Renal pelvis (tissue), 1 donor: ENCODE measurements at regions not wholly inside any gene's neighbourhood (a gene's known extent, or its start where the extent isn't known, plus 50 kb on each side); places are given as distances from the start of the nearest gene placed in this dataset.
"Not testable (repeated sequence)": the region's sequence is repeated elsewhere in the genome, so short reads cannot be mapped to it uniquely, and the experiment has no call there.

Source experiments
- DNase-seq: peaks from one replicate; pipeline ENCODE4 v3.0.0-alpha.2; 2013

DNA sequence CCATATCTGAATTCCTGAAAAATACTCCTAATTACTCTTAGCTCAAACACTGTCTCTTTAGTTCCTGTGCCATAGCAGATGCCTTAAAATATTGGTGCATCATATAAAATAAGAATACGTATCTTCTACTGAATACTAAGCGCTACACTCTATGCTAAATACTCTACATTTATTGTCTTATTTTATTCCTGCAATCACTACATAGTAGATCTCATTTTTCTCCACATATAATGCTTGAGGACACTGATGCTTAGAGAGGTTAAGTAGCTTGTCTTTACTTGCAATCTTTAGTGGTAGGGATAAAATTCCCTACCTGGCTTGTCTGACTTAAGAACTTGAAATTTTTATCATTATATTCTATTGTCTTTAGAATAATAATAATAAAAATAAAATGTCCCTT, 137.3 kb upstream of the SETBP1 start:
- DNase-seq: no peak

DNA sequence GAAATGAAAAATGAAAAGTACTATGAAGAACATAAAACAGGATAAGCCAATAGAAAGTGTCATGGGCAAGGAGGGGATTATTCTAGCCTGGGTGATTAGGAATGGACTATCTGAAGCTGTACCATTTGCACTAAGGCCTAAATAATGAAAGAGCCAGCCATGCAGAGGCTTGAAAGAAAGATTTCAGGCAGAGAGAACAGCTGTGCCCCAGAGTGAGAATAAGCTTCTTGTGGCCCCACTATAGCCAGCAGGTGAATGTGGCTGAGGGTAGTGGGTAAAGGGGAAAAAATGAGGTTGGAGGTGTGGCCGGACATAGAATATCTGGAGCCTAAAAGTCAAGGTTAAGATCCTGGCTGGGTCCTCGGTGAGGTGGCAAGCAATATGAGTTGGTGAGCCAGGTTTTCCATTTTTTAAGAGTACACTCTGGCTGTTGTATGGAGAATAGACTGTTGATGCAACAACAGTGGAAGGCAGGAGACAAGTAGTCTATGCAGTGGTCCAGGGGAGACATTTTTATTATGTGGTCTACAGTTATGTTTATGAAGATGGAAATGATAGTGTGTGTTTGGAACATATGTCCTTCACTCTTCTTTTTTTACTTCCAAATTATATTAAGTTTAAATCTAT, 135.2 kb upstream of the SETBP1 start:
- DNase-seq: no peak

DNA sequence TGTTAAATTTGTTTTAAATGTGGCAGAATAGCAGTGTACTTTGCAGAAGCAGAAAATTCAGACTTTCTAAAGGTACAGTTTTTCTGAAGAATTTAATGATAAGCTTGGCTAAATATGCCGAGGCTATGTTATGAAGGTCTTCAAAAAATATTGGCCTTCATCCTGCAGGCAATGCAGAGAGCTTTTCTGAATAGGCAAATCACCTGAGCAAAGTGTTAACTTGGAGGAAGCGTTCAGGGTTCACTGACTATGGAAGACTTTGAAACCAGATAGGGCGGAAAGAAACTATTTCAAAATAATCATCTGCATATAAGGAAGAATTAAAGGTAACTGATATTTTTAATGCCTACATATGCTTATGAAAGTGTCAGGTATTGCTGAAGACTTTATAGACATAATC, 133.7 kb upstream of the SETBP1 start:
- DNase-seq: no peak

DNA sequence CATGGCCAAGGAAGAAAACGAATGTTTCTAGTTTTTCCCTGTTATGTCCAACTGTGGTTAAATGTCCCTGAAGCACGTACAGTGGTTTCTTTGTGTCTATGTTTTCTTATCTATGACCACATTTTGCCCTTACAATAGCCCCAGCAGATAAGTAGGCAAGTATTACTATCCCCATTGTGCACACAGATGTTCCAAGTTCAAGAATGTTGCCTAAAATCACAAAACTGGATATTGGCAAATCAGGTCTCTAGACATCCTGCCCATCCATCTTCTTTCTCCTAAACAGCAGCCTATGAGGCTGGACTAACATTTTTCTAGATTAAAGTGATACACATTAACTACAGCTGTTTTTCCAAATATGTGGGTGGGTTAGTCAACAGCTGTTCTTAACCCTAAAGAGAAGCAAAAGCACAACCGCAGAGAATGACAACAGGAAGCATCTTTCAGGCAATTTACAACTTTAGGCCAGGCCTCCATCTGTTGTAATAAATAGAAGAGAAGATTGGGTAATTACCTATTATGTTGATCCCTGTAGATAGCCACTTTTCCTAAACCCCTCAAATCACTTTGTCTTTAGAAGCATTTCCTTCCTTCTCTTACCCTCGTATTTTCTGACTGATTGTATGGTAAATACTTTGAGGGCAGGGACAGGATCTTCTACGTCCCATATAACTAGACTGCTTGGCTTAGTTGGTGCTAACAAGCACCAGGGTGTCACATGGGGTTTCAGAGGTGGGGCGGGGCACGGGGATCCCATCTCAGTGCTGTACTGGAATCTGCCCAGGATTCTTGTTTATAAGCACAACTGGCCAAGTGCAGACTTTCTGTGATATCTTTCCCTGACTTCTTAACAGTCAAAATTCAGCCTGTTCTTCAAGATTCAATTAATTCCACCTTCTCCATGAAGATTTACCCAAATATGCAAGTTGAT, 132.1 kb upstream of the SETBP1 start:
- DNase-seq: peak; percentile 26

DNA sequence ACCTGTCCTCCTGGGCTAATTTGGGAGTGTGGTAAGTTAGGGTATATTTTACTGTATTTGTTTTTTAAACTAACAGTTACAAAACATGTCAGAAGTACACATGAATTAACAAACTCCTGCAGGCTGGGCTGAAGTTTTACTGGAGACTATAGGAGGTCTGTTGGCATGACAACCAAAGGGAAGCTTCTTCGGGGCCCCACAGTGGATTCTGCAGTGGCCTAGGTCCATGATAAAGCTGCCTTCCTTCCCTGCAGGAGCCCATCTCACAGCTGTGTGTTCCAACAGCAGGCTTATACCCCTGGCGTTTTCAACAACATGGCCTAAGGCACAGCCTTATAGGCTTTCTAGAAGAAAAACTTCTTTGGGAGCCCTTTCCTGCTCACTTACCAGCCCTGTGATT, 128.0 kb upstream of the SETBP1 start:
- no peak for DNase-seq

DNA sequence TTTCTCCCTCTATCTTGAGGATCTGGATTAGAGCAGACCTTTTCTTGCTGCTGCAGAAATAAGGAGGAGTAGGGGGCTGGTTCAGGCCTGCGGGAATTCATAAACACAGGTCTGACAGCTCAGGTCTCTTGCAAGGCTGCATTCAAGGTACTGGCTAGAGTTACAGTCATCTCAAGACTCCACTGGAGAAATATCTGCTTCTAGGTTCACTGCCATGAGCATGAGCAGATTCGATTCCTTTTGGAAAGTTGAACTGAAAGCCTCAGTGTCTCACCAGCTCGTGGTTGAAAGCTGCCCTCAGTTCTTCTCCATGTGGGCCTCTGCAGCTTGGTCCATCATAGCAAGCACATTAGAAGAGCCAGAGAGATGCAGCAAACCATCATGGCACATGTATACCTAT, 124.4 kb upstream of the SETBP1 start:
- no peak for DNase-seq

DNA sequence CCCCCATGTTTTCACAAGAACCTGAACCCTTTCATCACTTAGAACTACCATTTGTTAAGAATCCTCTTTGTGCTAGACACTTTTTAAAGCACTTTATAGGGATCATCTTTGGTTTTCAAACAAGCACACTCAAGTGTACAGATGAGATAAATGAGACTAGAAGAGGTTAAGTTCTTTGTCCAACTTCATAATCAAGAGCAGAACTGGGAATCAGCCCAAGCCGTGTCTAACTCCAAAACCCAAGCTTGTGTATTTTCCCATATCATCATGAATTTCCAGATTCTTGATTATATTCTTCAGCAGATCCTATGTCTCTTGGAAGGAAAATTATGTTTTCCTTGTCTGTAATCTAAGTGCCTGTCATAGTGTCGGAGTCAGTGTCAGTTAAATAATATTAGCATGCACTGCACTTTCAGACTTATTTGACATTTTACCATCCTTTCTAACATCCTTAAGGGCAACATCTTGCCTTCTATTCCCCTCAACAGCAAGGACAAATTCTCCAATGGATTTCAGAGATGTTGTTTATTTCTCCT, 123.0 kb upstream of the SETBP1 start:
- no peak for DNase-seq

DNA sequence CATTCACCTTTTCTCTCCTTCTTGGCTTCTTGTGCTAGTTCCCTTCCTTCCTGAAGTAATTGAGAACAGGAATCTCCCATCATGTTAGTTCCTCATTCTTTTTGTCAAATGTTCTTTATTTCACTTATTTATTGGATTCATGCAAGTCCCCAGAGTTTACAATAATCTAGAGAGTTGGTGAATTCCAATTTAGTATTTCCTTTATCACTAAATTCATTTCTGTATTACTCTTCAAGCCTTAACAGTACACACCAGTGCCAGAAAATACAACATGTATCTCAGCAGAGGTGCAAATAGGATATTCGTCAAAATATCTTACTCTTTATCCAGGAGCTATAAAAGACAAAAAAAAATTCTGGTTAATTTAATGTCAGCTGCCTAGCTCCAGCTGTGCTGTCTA, 121.9 kb upstream of the SETBP1 start:
- DNase-seq: no peak

DNA sequence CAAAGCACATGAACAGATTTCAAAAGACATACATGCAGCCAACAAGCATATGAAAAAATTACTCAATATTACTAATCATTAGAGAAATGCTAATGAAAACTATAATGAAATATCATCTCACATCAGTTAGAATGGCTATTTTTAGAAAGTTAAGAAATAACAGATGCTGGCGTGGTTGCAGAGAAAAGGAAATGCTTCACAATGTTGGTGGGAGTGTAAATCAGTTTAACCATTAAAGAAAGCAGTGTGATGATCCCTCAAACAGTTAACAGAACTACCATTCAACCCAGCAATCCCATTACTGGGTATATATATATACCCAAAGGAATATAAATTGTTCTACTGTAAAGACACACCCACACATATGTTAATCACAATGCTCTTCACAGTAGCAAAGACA, 117.7 kb upstream of the SETBP1 start:
- no peak for DNase-seq

DNA sequence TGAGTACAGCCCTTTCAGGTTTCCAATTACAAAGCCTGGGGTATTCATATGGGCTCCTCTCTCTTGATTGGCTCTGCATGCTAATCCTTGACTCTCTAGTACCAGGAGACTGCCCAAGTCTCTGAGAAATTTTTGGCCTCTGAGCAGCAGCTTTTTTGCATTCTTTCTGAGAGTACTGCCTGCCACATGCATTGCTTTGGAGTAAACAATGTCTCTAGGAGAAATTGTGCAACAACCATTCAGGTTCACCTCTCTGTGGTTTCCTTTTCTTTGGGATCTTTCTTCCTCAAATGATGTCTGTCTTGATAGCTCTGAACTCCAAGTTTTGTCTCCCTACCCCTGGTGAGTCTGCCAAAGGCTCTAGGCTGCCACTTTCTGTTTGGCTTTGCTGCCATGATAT, 115.8 kb upstream of the SETBP1 start:
- no peak for DNase-seq

DNA sequence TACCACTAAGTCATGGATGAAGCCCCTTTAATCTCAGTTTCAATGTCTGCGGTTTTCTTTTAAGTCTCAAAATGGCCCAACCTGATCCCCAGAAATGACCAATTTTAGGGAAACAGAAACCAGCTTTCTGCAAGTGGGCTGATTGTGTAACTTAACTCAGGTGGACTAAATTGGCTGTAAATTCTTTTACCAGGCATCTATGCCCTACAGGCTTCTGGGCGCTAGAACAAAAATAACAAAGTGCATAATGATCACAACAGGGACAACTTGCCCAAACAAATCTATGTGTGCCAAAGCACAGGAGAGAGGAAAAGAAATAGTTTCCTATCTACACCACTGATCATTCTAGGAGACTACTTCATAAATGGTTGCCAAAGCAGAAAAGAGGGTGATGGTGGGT, 112.3 kb upstream of the SETBP1 start:
- DNase-seq: no peak

DNA sequence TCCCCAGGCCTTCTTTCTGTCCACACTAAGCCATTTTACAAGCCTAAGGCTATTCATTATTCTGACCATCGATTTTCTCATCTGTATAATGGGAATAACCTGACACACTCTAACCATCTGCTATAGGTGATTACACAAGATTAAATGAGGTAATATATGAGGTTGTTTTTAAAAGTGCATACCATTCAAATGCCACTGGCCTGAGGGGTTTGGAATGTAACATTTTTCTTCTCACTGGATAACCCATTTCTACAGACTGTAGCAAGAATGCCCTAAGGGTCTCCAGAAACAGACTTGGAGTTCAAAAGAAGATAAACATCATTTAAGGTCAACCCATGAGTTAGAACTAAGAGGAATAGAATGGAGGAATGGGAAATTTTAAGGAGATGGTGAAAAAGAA, 111.7 kb upstream of the SETBP1 start:
- DNase-seq: no peak

DNA sequence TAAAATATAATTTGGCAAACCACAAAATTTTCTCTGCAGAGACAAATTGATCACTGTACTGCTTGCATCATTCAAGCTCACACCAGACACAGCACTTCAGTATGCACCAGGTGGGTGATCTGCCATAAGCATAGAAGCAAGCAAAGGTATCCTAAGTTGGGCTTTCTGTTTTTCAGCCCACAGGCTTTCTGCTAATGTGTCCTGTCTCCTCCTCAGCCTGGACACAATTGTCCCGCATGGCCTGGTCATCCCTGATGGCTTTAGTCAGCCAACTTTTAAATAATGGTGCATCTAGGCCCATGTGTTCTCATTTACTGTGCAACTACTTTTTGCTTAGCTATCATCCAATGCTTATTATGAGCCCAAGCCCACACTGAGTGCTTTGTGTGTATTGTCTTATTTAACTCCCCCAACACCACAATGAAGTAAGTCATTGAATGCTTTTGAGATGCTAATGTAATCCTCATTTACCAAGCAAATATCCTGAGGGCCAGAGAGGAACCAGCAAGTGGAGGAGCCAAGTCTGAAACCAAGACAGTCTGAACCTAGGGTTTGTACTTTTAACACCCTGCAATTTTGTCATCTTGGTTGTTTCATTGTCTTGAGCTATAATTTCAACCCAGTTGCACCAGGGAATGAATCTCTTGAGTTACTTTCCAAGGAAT, 111.2 kb upstream of the SETBP1 start:
- no peak for DNase-seq

DNA sequence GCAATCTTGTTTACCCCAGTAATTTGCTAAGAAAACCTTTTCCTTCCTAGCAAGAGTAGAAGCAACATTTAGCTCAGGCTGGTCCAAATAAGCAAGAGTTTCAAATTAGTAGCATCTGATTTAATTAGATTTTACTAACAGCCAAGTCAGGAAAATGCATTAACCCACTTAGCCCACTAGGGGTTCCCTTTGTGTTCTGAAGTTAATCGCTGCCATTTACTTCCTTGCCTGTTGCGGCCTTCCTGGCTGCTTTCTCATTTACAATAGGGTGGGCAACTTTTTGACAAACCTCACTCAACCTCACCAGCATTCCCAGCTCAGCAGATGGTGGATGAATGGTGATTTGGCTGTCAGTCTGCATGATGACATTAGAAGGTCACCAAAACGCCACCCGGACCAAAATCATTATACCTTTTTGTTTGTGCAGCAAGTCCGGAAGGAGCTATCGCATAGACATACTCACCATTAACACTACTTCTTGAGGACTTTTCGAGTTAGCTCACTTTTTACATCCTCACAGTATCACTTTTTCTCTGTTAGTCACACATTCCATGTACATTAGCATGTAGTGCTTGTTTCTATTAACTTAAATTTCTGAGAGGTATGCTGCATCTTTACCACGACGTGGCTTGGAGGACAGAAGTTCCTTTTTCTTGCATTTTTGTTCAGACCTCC, 101.5 kb upstream of the SETBP1 start:
- DNase-seq: no peak

DNA sequence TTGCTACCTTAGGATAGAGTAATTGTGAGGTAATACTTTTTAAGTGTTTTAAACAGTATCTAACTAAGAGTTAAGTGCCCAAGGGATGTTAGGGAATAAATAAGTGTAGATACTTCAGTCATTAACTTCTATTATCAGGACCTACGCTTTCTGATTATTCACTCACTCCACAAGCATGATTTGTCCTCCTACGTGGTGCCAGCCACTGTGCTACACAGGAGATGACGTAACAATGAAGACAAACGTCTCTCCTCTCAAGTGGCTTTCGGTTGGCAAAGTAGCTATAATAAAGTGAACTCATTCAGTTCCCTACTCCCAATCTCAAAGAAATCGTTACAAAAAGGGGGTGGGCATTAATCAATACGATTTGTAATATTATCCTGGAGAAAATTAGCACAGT, 100.9 kb upstream of the SETBP1 start:
- no peak for DNase-seq

DNA sequence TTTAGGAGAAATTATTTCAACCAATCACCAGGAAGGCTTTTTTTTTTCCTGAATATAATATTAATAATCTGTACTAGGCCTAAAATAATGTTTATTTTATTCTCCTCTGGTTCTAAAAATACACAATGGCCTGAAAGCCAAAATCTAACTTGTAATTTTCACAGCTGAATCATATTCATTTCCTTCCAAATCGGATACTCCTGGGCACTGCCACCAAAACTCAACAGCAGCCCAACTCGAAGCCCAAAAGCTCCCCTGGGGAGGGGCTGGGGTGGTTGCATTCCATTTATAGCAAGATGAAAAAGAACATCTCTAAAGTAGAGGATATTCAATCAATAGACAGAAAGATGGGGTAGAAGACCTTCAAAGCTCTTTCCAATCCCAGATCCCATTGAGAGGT, 100.5 kb upstream of the SETBP1 start:
- DNase-seq: no peak

DNA sequence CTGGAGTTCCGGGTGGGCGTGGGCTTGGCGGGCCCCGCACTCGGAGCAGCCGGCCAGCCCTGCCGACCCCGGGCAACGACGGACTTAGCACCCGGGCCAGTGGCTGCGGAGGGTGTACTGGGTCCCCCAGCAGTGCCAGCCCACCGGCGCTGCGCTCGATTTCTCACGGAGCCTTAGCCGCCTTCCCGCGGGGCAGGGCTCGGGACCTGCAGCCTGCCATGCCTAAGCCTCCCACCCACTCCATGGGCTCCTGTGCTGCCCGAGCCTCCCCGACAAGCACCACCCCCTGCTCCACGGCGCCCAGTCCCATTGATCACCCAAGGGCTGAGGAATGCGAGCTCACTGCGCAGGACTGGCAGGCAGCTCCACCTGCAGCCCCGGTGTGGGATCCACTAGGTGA, 99.9 kb upstream of the SETBP1 start:
- not testable (repeated sequence) for DNase-seq

DNA sequence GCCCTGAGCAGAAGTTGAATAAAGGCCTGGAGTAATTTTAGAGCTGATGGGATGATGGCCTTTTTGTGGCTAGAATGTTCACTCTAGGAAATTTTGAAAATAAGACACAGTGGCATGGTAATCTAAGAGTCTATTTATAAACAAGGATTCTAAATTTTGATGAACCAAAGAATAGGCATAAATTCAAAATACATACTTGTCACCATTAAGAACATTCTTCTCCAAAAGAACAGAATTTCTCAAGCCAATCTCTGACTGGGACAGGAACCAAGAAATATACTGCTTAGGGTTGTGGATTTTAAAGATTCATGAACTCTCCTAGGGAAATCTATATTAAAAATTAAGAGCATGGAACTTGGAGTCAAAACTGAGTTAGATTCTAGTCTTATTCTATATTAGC, 98.2 kb upstream of the SETBP1 start:
- no peak for DNase-seq

DNA sequence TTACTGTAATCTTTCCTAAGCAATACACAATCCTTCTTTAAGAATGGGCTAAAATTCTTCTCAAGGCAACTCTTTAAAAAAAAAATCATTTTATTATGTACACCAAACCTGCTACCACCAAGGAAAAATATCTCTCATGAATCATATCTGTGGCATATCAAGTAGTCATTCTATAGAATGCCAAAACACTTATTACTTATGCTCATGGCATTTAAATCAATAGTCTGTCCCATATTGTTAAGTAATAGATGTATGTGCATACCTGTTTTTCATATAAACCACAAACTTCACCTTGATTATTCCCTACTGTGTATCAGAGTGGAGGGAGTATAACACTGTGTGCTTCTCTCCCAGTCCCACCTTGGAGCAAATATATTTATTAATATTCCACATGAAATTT, 95.8 kb upstream of the SETBP1 start:
- DNase-seq: no peak

DNA sequence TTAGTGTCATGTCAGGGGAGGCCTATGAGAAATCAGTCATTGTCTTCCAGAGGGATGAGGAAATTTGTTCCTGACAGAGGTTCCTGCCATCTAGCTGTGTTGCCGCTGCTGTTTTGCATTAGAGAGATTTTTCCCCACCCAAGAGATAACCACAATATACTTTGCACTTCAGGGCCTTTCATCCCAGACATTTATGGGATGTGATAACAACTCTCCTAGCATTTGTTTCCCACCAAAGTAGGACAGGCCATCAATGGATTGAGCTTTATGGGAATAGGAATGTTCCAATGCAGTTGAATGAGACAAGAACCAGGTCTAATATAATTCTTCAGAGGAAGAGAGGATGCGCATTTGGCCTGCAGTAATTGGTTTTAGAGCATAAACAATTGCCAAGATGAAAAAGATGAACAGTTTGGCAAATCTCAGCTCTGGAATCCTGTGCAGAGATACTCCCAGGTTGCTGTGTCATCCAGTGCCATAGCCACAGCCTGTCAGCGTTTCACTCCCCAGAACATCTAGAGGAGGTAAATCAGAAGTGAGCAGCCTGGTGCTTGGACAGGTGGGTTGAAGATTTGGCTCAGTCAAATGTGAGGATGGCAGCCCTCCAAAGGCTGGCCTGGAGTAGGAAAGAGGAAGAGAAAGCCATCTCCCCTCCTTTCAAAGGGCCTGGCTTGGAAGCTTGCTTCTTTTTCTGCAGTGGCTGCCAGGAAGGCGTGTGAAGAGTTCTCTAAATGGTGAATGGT, 93.7 kb upstream of the SETBP1 start:
- DNase-seq: no peak

DNA sequence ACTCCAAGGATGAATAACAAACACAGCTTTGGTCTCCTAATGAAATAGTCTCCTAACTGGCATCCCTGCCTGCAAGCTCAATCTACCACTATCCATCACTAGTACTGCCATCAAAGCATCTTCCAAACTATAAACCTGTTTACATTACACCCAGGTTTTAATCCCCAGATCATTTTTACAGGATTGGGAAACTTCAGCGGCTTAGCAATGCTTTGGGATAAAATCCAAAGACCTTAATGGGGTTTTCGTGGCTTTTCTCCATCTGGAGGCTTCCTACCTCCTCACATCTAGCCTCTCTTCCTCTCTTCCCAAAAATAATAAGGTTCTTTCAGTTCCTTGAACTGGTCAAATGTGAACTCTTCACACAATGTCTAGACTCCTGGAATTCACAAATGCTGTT, 92.2 kb upstream of the SETBP1 start:
- DNase-seq: no peak
